NCI-H146 (cell line): ENCODE measurements at regions not wholly inside any gene's neighbourhood (a gene's known extent, or its start where the extent isn't known, plus 50 kb on each side); places are given as distances from the start of the nearest gene placed in this dataset.

Experiments used
- DNase-seq: peaks from one replicate; lab custom pipeline; 2025; lab: John Stamatoyannopoulos, UW

DNA sequence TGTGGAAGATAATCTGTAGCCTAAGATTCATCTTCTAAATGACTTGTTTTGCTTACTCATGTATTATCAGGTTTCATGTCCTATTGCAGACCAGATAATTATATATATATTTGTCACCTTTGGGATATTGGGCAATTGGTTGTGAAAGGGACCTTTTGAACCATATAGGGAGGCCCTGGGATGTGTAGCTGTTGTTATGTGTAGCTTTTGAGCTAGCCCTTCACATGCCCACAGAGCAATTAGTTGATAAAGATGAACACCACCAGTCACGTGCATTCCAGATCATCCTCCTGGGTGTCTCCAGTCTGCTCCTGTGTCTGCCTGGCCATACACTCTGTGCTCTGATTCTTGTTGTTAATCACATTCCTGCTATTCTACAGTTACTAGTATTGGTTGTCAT lies 431.2 kb upstream of the FBXO33 start:
- DNase-seq: no peak

DNA sequence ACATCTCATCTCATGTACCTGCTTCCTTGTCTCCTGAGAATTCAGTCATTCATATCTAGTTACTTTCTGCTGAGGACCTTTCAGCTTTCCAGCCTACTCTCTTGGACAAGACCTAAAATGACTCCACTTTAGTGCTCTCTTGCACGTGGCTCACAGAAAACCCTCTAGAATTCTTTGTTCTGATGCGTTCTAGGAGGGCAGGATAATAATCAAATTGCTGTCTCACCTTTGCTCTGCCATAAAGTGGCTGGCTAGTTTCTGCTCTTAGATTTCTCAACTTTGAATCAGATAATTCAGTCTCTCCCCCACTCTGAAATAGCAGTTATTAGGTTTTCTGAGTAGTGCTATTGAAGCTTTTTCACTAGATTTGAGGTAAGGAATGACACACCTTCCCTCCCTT lies 429.5 kb upstream of the FBXO33 start:
- DNase-seq: no peak

DNA sequence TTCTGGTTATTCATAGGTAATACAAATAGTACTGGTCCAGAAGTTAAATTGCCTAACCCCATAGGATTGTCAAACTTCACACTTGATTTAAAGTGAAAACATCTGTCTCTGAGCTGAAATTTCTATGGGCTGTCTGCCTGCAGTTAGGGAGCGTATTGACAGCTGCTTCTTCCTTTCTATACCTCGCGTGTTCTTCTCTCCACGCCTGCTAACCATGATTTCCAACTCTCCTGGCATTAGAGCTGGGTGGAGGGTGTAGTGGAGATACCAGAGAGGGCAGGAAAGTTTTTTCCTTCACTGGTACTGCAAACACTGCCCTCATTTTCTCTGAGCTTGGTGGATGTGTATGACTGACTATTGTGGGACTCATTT lies 429.0 kb upstream of the FBXO33 start:
- DNase-seq: no peak

DNA sequence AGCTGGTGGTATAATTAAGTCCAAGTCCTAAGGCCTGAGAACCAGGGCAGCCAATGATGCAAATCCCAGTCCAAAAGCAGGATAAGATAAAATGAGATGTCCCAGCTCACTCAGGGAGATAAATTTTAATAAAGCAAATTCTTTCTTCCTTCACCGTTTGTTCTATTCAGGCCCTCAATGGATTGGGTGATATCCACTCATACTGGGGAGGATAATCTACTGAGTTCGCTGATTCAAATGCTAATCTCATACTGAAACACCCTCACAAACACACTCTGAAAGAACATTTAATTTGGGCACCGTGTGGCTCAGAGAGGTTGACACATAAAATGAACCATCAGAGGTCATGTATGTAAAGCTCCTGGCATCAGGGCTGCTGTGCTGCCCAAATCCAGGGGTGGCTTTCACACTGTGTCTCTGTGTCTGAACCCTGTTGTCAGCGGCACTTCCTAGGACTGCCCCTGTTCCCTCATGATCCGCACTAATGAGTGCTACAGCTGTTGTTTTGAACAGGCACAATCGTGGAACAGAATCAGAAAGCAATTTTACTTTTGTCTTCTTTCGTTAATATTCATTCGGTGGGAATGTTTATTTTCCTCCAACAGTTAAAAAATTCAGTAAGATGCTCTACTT lies 428.5 kb upstream of the FBXO33 start:
- no peak for DNase-seq

DNA sequence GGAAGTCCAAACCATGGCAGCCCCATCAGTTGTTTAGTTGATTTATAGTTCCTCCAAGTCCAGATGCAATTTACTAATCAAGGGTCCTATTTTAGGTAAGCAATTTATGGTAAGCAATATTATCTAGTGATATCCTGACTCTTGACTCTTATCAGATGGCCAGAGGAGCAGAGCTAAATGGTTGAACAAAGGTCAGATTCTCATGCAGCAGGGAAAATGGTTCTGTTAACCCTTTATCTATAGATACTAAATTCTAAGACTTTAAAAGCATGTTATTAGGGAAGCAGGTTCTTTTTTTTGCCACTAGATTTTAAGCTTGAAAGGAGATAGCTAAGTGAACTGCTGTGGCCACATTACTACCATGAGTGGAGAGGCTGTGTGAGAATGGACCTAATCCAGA lies 427.1 kb upstream of the FBXO33 start:
- no peak for DNase-seq

DNA sequence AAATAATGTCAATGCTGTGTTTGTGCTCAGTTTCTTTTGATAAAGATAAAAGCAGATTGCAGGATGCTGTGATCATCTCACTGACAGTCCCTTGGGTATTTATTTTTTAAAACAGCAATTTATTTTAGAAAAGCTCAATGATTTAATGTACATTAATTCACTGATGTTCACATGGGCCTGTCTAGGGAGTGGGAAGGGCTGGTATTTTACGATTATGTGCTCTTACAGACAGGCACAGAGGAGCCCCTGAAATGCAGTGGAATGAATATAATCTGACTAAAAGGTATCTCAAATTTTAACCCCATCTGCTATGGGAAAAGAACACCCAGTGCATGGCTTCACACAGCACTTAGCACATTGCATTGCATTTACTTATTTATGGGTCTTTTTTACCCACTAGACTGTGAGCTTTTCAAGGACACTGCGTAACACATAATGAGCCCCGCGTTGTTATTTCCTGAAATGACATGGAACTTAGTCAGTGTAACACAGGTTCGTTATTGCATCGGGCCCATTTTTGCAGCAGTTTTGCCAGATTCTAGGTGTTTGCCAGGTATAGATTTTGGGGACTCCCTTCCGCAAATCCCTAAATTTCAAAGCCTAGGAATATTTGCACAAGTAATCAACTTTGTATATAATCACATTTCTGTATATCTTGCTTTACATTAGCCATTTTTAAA lies 425.3 kb upstream of the FBXO33 start:
- DNase-seq: no peak

DNA sequence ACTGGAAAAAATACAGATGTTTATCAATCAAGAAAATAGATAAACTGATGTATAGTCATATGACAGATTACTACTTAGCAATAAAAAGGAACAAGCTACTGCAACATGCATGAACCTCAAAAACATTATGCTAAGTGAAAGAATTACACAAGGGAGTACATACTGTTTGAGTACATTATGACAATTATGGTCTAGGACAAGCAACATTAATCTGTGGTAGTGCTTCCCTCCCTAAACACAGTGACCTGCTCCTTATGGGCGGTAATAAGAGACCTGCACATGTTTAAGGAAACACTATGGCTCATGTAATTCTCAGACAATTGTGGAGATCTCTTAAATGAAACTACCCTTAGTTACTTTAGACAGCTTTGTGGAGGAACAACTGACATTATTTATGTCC lies 421.2 kb upstream of the FBXO33 start:
- no peak for DNase-seq

DNA sequence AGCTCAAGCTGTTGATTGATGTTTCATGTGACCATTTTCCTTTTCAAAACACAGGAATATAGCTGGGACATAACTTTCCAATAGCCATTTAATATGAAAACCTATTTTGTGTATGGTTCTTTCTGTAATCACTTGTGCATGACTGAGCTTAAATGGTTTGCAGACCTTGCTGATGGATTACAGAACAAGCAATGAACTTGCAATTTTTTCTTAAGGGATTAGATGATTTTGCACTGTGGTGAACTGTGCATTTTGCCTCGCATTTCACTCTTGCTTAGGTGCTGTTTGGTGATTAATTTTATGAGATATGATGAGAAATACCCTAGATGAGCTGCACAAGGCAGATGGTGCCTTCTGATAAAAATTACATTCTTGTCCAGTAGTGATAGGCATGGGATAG lies 419.0 kb upstream of the FBXO33 start:
- DNase-seq: no peak

DNA sequence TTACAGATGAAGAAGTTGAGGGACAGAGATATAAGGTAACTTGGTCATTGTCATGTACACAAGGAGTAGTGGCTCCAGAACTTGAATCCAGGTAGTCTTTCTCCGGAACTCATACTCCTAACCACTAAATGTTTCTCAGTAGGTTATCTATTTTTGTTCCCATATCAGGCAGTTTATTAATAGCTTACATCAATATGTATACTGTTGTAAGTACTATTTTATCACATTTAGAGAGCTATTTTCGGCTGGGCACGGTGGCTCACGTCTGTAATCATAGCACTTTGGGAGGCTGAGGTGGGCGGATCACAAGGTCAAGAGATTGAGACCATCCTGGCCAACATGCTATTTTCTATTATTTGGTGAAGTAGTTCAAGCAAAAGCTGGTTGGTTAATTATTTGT lies 415.6 kb upstream of the FBXO33 start:
- no peak for DNase-seq

DNA sequence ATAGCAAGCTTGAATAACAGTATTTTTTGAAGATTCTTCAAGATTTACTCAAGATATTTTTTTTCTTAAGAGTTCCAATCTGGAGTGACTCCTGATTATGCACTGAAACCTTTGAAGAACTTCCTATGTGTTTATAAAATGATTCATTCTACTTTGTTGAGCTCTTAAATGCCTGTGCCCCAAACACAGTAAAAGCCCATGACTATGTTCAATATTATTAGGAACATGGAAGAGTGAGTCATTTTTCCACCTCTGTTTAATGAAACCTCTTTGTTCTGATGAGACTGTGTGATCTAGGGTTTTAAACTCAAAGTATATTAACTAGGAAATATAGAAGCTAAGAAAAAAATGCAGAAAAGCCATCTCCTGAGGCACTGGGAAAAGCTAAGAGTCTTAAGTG lies 415.0 kb upstream of the FBXO33 start:
- no peak for DNase-seq

DNA sequence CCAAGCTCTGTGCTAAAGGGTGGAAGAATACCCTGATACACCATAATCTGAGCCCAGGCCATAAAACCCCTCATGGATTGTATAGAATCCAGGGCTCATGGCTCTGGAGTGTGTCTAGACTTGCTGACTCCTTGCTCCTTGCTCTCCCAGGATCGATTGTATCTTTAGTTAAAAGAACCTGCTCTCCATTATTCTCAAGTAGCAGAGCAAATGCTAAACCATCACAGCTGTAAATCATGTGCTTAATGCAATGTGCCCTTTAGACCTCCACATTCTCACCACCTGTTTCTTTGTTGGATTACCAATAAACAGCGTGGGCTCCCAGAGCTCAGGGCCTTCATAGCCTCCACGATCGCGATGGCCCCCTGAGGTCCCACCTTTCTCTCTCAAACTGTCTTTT lies 411.6 kb upstream of the FBXO33 start:
- no peak for DNase-seq

DNA sequence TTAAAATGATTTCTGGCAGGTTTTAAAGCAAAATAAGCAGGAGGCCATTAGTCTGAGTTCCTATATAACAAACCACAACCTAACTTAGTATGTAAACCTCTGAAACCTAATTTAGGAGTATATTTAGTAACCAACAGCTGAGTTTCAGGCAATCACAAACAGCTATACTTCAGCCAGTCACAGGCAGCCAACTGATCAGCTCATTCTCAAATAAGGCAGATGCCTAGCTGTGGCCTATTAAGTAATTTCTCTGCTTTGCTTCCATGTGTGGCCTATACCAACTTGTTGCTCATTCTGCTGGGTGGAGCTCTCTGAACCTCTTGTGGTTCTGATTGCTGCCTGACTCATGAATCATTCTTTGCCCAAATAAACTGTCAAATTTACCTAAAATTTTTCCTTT lies 408.9 kb upstream of the FBXO33 start:
- DNase-seq: no peak

DNA sequence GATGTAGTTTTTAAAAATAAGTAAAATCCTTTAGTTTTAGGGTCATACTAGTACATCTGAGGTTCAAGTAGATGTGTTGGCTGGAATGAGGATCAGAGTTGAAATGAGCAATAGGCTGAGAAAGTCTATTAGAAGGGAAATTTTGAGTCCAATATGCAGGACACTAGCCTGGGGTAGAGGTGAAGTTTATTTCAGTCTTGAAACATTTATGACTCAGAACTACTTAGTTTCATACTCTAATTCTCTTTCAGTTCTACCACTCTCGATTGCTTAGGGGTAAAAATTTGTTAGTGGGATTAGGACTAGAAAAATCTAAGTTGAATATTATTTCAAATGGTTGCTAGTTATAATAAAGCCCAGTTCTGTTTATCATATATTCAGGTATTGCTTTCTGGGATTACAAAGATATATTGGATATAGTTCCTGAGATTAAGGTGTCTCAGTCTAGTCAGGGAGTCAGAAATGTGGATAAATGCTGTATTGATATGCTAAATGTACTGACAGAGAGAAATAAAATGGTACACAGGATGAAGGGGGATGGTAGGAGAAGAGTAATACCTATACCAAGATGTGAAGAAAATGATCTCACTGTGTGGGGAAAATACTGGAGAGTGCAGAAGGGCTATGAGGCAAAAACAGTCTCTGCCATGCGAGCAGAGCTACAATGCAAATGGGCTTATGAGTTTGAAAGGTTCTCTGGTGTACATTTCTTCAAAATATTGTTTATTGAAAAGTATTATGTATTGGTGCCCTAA lies 395.8 kb upstream of the FBXO33 start:
- DNase-seq: no peak

DNA sequence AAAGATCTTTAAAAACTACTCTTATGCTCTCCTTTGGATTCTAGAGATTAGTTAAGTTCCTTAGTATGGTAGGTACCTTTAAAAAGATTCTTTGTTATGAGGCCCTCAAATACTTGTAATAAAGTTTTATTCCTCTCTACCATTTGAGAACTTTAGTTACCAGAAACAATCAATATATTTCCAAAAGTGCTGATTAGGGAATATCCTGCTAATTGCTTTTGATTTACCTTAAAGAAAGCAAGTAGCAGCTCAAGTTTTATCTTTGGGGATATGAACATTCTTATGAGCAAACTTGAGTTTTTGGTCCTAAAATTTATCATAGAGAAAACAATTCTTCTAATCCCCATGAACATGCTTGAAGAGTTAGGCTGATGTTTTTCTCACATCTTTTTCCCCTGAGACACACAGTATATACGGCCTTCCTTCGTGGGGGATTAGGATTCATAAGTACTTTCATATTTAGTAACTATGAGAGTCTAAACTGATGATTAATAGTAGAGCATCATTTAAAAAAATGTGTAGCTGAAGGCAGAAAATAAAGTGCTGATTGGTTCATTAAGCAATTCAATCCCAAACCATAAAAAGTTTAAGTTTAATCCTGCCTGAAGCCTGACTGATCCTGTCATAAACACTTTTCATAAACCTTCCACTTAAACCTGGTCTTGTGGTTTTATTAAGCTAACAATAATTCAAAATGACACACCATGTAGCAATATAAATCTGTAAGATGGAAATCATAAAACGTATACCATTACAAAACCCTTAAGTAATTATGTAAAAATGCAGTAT lies 380.5 kb upstream of the FBXO33 start:
- DNase-seq: no peak

DNA sequence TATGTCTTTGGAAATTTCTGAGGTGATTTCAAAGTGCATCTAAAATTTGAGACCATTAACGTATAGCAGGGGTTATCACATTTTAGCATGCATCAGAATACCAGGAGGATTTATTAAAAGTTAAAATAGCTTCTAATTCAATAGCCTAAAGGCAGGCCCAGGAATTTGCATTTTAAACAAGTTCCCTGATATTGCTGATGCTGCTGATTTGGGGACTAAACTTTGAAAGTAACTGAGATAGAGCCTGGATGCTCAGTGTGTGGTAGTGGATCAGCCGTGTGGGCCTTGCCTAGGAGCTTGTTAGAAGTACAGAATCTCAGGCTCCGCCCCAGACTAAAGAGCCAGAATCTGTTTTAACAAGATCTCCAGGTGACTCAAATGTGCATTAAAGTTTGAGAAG lies 375.0 kb upstream of the FBXO33 start:
- no peak for DNase-seq

DNA sequence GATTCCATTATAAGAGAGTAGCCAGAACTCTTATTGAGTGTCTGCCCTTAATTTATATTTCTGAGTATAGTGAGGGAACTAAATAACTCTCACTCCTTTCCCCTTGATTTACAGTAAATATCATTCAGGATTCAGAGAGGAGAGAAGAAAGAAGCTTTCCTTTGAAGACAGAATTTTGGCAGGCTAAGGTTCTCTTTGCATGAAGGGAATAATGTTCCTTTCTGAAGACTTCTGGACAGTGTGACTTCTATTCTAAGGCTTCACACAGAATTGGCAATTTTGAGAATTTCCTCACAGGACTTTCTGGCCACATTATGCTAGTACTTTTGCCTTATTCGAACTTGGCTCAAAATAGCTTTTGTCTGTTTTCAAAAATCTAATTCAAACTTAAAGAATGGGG lies 352.2 kb upstream of the FBXO33 start:
- DNase-seq: no peak

DNA sequence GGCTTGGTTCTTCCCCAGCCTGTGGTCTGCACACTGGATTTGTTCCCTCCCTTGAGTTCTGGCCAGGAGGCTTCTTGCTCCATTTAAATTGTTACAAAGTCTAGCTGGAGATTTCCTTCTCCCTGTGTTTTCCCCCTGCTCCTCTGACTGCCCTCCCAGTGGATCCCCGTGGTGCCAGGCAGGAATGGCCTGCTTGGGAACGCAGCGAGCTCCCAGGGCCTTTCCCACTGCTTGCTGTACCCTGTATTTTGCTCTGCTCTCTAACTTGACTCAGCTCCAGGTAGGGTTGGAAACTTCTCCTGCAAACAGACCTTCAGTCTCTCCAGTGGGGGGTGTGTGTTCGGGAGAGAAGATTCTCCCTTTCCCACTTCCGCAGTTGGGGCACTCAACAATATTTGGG lies 349.2 kb upstream of the FBXO33 start:
- no peak for DNase-seq

DNA sequence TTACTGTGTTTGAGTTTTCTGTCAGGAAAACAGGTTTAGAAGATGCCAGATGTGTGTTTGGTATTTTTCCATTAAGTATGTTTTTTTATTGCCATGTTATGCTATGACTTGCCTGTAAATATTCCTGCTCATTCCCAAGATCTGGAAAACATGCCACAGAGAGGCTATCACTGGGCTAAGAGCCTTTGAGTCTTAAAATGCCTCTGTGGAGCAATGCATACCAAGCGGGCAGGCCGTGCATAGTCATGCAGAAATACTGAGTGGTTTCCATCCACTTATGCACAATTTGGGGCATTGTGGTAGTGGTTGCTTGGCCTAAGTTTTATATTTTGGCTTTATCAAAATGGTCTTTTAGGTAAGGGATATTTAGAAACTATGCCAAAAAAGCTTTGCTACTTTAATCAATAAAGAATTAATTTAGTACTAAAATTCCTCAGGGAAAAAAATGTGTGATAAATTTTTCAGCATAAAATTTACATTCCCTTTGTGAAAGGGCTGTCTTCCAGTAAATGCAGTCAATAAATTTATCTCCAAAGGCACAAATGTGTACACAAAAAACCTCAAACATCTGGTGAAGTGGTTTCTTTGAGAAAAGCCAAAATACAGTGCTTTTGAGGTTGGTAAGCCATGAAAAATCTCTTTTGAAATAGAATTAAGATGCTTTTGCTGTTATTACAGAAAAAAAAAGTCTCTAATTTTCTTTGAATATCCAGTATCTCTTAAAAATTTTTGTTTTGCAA lies 341.3 kb upstream of the FBXO33 start:
- DNase-seq: no peak

DNA sequence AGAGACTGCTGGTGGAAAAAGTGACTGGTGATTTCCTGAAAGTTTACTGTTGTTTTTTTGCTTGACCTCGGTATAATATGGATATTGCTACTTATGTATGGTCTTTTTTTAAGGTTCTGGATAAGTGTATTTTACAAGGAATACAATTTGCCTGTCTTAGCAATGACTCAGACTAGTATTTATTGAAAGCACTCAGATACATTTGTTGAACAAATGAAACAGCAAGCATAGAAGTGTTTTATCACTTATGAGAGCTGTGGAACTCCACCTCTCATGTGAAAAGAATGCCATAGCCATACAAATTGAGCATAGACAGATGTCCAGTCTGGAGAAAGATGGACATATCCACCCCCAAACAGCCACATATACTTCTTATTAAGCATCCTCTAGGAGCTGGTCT lies 340.4 kb upstream of the FBXO33 start:
- DNase-seq: no peak

DNA sequence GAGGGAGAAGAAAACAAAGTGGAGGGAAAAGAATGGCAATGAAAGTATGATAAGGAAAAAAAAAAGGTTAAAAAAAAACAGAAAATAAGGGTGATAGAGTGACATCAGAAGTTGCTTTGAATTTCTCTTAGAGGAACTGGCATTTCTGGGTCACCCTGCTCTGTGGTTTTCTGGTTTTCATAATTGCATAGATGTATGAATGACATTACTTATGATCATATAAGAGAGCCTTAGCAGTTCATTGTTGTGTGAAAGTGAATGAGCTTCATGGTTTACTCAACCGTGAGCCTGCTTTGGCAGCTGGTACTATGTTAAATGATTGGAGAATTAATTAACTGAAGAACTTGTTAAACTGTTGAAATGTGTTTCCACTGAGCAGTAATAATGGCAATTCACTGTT lies 336.4 kb upstream of the FBXO33 start:
- DNase-seq: no peak

DNA sequence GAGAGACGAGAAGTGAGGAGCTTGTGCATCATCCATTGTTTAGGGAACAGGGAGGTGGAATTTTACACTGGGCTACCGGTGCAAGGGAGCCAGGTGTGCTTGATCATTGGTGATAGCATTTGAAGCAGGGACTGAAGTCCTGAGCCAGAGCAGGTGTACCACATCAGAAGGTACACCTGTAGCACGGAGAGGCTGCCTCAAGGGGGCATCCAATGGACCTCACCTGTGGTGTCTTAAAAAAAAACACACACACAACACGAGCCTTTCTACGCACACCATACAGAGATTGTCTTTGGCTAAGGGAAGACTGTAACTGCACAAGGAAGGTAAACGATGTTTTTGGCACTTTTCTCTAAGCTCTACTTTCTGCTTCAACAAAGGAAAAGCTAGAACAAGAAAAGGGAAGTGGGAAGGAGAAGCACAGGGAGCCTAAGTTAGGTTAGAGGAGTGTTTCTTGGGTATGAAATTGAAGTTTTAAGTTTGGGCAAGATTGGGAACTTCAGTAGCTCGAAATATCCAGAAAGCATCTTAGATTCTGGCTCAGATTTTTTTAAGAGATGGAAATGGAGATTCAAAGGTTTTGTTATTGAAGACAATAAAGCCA lies 334.3 kb upstream of the FBXO33 start:
- DNase-seq: no peak

DNA sequence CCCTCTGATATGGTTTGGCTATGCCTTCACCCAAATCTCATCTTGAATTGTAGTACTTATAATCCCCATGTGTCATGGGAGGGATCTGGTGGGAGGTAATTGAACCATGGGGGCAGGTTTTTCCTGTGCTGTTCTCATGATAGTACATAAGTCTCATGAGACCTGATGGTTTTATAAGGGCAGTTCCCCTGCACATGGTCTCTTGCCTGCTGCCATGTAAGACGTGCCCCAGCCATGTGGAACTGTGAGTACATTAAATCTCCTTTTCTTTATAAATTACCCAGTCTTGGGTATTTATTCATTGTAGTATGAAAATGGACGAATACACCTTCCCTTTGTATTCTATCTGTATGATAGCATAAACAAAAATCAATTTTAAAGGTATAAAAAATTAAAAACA lies 333.4 kb upstream of the FBXO33 start:
- DNase-seq: no peak
